Ovary (tissue), 7 donors: ENCODE measurements at regions not wholly inside any gene's neighbourhood (a gene's known extent, or its start where the extent isn't known, plus 50 kb on each side); places are given as distances from the start of the nearest gene placed in this dataset.

ENCODE experiments used
- DNase-seq, 5 donors: peaks; one replicate each; pipeline ENCODE4 v3.0.0-alpha.2; 2019 to 2020
- H3K27ac ChIP-seq, 2 donors: fragments of 200-600 bp; one replicate each; pipeline versions ENCODE4 v1.5.1 to v1.8.0; 2019 to 2022
- H3K27me3 ChIP-seq: fragments of 200-600 bp; one replicate; pipeline ENCODE4 v1.8.0; 2022
- H3K36me3 ChIP-seq: fragments of 200-600 bp; sonication (generic); one replicate; pipeline ENCODE4 v1.5.1; 2019
- H3K4me1 ChIP-seq: one replicate; pipeline ENCODE4 v1.8.1; 2013; ENCODE audit warnings: mild to moderate bottlenecking, moderate library complexity; ENCODE audit not compliant: insufficient read depth
- H3K4me3 ChIP-seq: fragments of 200-600 bp; sonication (generic); one replicate; pipeline ENCODE4 v1.5.1; 2017
- H3K9me3 ChIP-seq, 2 donors: fragments of 200-600 bp in 1 of 2; sonication (generic) in 1 of 2; one replicate each; pipeline versions ENCODE4 v1.5.1 to v1.8.1; 2013 to 2019; ENCODE audit warnings: mild to moderate bottlenecking in 1 of 2, moderate library complexity in 1 of 2
- CTCF ChIP-seq, 3 donors: fragments of 450-650 bp in 2 of 3; fragments of 200-600 bp in 1 of 3; IDR thresholded peaks; one replicate each; pipeline versions ENCODE4 v1.5.1 to v1.8.0; 2016 to 2022; ENCODE audit warnings: antibody characterized with exemption in 3 of 3, mild to moderate bottlenecking in 1 of 3
- EP300 ChIP-seq: sonication (generic); formaldehyde crosslinking; IDR thresholded peaks from one replicate; pipeline ENCODE4 v1.6.1; 2017; ENCODE audit warnings: antibody characterized with exemption
- POLR2A ChIP-seq: fragments of 450-650 bp; IDR thresholded peaks from one replicate; pipeline ENCODE4 v1.6.1; 2017; ENCODE audit warnings: antibody characterized with exemption, mild to moderate bottlenecking, moderate library complexity
- WGBS, 3 donors: extraction: QIAGEN DNeasy Blood & Tissue Kit in 1 of 3; methylation state at CpG; one replicate each; pipeline versions ENCODE4 v1.1.5 to v1.1.7; 2013 to 2017; 5-methylcytosine and 5-hydroxymethylcytosine counted together
- intact Hi-C, 4 donors: fragments of 100-400 bp; cut with DNase I; formaldehyde crosslinking; loops; one replicate each; pipeline versions ENCODE4 v1.11.0 to v1.15.1; 2022 to 2023
- donor health status: DM: no; HTN: no; CAD: no; lungs with moderate emphysema.
- donor health status: DM: no; HTN: no; CAD: no.
- donor health status: Bipolar disorder and iron deficiency.
- donor health status: DM: no; HTN: no; CAD: no.
- donor health status: DM: yes; HTN: yes; CAD: no.

- WGBS, 3 donors, result 27 to 29% (median 28%) methylated on average over 1 of the region's 1 CpG
- no peaks in the 10 kb centered on the region for H3K9me3 ChIP-seq
- no peak overlapping the region for H3K4me3 ChIP-seq
- H3K4me1 ChIP-seq, result no peaks in the 10 kb centered on the region
- TF ChIP-seq EP300 (no peak), CTCF (IDR thresholded peaks at IDR 0.05) (no peak), POLR2A (no peak)
- no peak for DNase-seq
- H3K36me3 ChIP-seq, result no peaks in the 10 kb centered on the region
- H3K27ac ChIP-seq, result no peak overlapping the region
- intact Hi-C loops, result no loop called here
- no peaks in the 10 kb centered on the region for H3K27me3 ChIP-seq
Observed at GRCh38 chr13:55263045-55263444, 1877.7 kb upstream of the PRR20A start.

GRCh38 chr13:55266644-55267043 lies 1874.1 kb upstream of the PRR20A start:
- 45 to 59% (median 56%) methylated on average over 2 of the region's 2 CpGs for WGBS, 3 donors
- Histone ChIP-seq H3K36me3 (no peaks in the 10 kb centered on the region), H3K27ac (no peak overlapping the region), H3K4me3 (no peak overlapping the region), H3K9me3 (no peaks in the 10 kb centered on the region), H3K4me1 (no peaks in the 10 kb centered on the region), H3K27me3 (no peaks in the 10 kb centered on the region)
- intact Hi-C loops, result no loop called here
- TF ChIP-seq EP300 (no peak), POLR2A (no peak), CTCF (IDR thresholded peaks at IDR 0.05) (no peak)
- DNase-seq, result no peak

GRCh38 chr13:55298201-55298600 lies 1842.5 kb upstream of the PRR20A start:
- no peak for DNase-seq
- 85 to 89% (median 87%) methylated on average over 1 of the region's 1 CpG for WGBS, 3 donors
- no peaks in the 10 kb centered on the region for H3K36me3 ChIP-seq
- no peaks in the 10 kb centered on the region for H3K9me3 ChIP-seq
- no peaks in the 10 kb centered on the region for H3K4me1 ChIP-seq
- intact Hi-C loops, result no loop called here
- H3K27ac ChIP-seq, result no peak overlapping the region
- TF ChIP-seq POLR2A (no peak), CTCF (IDR thresholded peaks at IDR 0.05) (no peak), EP300 (no peak)
- no peak overlapping the region for H3K4me3 ChIP-seq
- H3K27me3 ChIP-seq, result no peaks in the 10 kb centered on the region

GRCh38 chr13:55302568-55302967 lies 1838.2 kb upstream of the PRR20A start:
- no peaks in the 10 kb centered on the region for H3K4me1 ChIP-seq
- no peaks in the 10 kb centered on the region for H3K9me3 ChIP-seq
- H3K4me3 ChIP-seq, result no peak overlapping the region
- no peak overlapping the region for H3K27ac ChIP-seq
- DNase-seq, result no peak
- WGBS, 3 donors, result 12 to 31% (median 16%) methylated on average over 3 of the region's 3 CpGs
- TF ChIP-seq CTCF (IDR thresholded peaks at IDR 0.05), result no peak
- TF ChIP-seq EP300, result no peak
- no peak for TF ChIP-seq POLR2A
- no peaks in the 10 kb centered on the region for H3K36me3 ChIP-seq
- peaks cover 3% of the 10 kb centered on the region for H3K27me3 ChIP-seq
- intact Hi-C loops, result no loop called here

DNA sequence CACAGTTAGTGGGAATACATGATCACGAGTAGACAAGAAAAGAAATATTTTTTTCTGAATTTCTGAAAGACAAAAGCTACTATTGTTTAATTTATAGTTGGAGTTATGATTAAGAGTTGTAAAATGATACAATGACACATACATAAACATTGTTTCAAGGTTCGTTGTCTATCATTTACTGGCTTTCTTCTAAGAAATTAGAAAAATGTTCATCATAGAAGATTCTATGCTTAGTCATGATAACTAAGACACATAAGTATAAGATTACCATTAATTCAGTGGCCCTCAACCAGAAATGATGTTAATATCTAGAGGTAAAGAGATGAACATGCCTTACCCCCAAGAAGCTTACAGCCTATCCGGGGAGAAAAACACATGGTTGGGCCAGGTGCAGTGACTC lies 1832.8 kb upstream of the PRR20A start:
- Histone ChIP-seq H3K36me3 (no peaks in the 10 kb centered on the region), H3K4me3 (no peak overlapping the region), H3K4me1 (no peaks in the 10 kb centered on the region), H3K27me3 (peaks cover 3% of the 10 kb centered on the region), H3K27ac (no peak overlapping the region), H3K9me3 (no peaks in the 10 kb centered on the region)
- intact Hi-C loops, result no loop called here
- DNase-seq, result no peak
- WGBS, 3 donors, result 67 to 75% (median 75%) methylated on average over 3 of the region's 3 CpGs
- no peak for TF ChIP-seq POLR2A
- TF ChIP-seq CTCF (IDR thresholded peaks at IDR 0.05), result no peak
- TF ChIP-seq EP300, result no peak
